GM06990 (cell line): ENCODE measurements at regions not wholly inside any gene's neighbourhood (a gene's known extent, or its start where the extent isn't known, plus 50 kb on each side); places are given as distances from the start of the nearest gene placed in this dataset.
A peak's percentile ranks its signal among the peaks of the same experiment; 100 is the strongest.

Experiments used
- DNase-seq: peaks from one replicate; pipeline ENCODE4 v3.0.0-alpha.2; 2011; ENCODE audit not compliant: insufficient read length; ENCODE audit errors: extremely low read depth
- H3K27me3 ChIP-seq: replicated peaks from 2 replicates; pipeline ENCODE4 v1.6.0; 2011; ENCODE audit warnings: low read length; ENCODE audit not compliant: control insufficient read depth, insufficient read depth
- H3K36me3 ChIP-seq: 2 replicates; pipeline ENCODE4 v1.5.1; 2011; ENCODE audit warnings: low read length; ENCODE audit not compliant: control insufficient read depth, insufficient read depth
- H3K4me3 ChIP-seq: replicated peaks from 2 replicates; pipeline ENCODE4 v1.5.1; 2011; ENCODE audit warnings: low read depth, mild to moderate bottlenecking, control low read depth, low read length
- TF ChIP-seq, protein P1 (sequence below): IDR thresholded peaks from 2 replicates; pipeline ENCODE4 v1.5.1; 2011; ENCODE audit warnings: low read length, control low read depth, mild to moderate bottlenecking, inconsistent platforms; ENCODE audit not compliant: insufficient read depth, poor library complexity, severe bottlenecking

DNA sequence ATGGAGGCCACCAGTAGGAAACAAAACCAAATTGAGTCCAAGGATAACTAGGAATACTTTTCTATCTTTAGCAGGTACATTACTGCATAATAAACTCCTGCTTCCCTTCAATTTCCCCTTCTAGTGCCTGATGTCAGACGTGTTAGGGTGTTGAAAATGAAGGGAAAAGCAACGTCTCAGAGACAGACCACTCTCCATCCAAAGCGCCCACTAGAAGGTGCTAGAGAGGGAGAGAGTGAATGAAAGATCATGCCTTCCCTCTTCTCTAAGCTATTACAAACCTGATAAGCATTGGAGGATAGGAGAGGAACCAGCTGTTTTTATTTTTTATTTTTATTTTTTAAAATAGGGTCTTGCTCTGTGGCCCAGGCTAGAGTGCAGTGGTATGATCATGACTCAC lies 64.1 kb downstream of the ZNF641 start:
- Histone ChIP-seq H3K4me3 (no peak overlapping the region), H3K36me3 (no peaks in the 10 kb centered on the region), H3K27me3 (no peaks in the 10 kb centered on the region)
- DNase-seq, result no peak
- TF ChIP-seq, protein P1, sequence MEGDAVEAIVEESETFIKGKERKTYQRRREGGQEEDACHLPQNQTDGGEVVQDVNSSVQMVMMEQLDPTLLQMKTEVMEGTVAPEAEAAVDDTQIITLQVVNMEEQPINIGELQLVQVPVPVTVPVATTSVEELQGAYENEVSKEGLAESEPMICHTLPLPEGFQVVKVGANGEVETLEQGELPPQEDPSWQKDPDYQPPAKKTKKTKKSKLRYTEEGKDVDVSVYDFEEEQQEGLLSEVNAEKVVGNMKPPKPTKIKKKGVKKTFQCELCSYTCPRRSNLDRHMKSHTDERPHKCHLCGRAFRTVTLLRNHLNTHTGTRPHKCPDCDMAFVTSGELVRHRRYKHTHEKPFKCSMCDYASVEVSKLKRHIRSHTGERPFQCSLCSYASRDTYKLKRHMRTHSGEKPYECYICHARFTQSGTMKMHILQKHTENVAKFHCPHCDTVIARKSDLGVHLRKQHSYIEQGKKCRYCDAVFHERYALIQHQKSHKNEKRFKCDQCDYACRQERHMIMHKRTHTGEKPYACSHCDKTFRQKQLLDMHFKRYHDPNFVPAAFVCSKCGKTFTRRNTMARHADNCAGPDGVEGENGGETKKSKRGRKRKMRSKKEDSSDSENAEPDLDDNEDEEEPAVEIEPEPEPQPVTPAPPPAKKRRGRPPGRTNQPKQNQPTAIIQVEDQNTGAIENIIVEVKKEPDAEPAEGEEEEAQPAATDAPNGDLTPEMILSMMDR, result peak; percentile 66

DNA sequence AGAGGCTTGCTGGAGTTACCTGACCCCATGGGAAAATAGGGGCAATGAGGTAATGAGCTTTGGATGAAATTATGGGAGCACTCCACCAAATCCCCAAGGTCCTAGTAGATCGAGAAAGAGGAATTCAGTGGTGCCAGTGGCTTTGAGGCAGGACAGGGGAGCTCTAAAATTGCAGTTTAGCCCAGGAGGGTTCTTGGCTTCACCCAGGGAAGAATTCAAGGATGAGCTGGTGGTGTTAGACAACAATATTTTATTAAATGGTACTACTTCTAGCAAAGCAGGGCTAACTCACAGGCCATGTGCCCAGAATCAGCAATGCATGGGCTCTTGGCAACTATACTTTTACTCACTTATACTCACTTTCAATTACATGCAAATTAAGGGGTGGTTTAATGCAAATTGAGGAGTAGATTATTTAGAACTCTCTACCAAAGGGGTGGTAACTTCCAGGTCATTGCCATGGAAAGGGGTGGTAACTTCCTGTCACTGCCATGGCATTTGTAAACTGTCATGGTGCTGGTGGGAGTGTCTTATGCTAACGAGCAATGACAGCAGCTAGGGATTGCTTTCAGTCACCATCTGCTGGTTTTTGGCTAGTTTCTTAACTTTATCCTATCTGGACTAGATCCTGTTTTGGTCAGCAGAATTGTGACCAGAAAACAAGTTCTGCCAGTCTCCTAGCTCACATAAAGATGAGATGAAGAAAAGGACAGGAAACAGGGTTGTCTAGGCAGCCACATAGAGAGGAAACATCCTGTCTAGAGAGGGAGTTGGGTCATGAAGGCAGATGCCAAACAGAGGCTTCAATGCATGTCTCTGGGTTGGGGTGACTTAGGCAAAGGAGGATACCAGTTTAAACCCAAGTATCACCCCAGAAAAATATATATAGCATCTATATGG lies 64.7 kb downstream of the ZNF641 start:
- DNase-seq, result no peak
- TF ChIP-seq, protein P1, result no peak
- no peaks in the 10 kb centered on the region for H3K27me3 ChIP-seq

DNA sequence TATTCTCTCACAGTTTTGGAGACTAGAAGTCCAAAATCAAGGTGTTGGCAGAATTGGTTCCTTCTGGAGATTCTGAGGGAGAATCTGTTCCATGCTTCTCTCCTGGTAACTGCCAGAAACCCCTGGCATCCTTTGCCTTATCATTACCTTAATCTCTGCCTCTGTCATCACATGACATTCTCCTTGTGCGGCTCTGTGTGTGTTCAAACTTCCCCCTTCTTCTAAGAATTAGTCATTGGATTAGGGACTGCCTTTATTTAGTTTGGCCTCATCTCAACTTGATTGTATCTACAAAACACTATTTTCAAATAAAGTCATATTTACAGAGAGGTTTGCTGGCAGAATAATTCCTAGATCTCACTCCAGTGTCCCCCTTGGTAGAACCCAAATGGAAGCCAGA lies 68.9 kb downstream of the ZNF641 start:
- H3K4me3 ChIP-seq, result no peak overlapping the region
- H3K36me3 ChIP-seq, result no peaks in the 10 kb centered on the region
- TF ChIP-seq, protein P1, result no peak
- DNase-seq, result no peak
- H3K27me3 ChIP-seq, result no peaks in the 10 kb centered on the region; the same call in 1 of the 2 replicates

More for the DNA sequence above, 64.7 kb downstream of the ZNF641 start:
- Histone ChIP-seq H3K4me3 (no peak overlapping the region), H3K36me3 (no peaks in the 10 kb centered on the region)

DNA sequence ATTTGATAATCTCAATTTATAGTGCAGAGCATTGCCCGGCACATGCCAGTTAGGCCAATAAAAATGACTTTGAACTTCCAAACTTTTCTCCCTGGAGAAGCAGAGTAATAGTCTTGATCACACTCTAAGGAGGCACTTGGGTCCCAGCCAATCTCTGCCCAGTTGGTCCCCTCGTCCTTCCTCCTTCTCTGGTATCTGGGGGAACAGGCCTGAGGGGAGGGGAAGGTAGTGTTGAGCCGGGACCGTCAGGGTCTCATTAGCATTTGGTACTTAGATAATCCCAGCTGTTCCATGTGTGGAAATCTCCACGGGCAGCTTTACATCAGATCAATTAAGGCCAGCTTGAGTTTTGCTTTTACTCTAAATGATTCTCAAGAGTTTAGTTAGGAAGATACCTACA lies 70.1 kb downstream of the ZNF641 start:
- no peak for DNase-seq
- no peaks in the 10 kb centered on the region; the same call in 1 of the 2 replicates for H3K27me3 ChIP-seq

DNA sequence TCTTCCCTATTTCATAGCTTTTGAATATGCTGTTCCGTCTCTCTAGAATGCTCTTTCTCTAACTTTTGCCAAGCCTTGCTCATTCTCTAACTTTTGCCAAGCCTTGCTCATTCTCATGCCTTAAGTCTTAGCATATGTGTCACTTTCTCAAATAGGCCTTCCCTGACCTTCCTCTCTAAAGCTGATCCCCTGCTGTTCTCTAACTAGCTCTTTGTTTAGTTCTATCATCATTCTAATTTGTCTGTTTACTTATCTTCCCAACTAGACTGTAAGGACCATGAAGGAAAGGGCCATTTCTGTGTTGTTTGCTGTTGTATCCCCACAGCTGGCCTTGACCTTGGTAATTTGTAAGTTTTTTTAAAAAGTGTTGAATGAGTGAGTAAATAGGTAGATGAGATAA lies 71.1 kb downstream of the ZNF641 start:
- Histone ChIP-seq H3K36me3 (no peaks in the 10 kb centered on the region), H3K27me3 (no peaks in the 10 kb centered on the region; the same call in 1 of the 2 replicates), H3K4me3 (no peak overlapping the region)
- no peak for DNase-seq
- TF ChIP-seq, protein P1, result no peak

More for the DNA sequence above, 70.1 kb downstream of the ZNF641 start:
- TF ChIP-seq, protein P1, result no peak
- Histone ChIP-seq H3K36me3 (no peaks in the 10 kb centered on the region), H3K4me3 (no peak overlapping the region)
